AG10803 (cell line): ENCODE measurements at regions not wholly inside any gene's neighbourhood (a gene's known extent, or its start where the extent isn't known, plus 50 kb on each side); places are given as distances from the start of the nearest gene placed in this dataset.

Source experiments
- DNase-seq: peaks from one replicate; pipeline ENCODE4 v3.0.0; 2010; ENCODE audit warnings: low read depth
- H3K4me3 ChIP-seq: 2 replicates; pipeline ENCODE4 v1.5.1; 2011; ENCODE audit warnings: mild to moderate bottlenecking, low read length, control low read depth
- CTCF ChIP-seq: conservative IDR thresholded peaks from 2 replicates; pipeline ENCODE4 v1.5.1; 2011; ENCODE audit warnings: mild to moderate bottlenecking, low read length, control low read depth, inconsistent platforms

GRCh38 chr4:24637173-24637572, 52.8 kb upstream of the DHX15 start:
- DNase-seq: no peak
- no peak overlapping the region for H3K4me3 ChIP-seq
- no peak for TF ChIP-seq CTCF

GRCh38 chr4:24638396-24638875, 54.1 kb upstream of the DHX15 start:
- TF ChIP-seq CTCF: no peak
- DNase-seq: no peak
- H3K4me3 ChIP-seq: no peak overlapping the region

- no peak for TF ChIP-seq CTCF
- no peak for DNase-seq
- H3K4me3 ChIP-seq: no peak overlapping the region
Observed at GRCh38 chr4:24639714-24640113, 55.4 kb upstream of the DHX15 start.

- DNase-seq: no peak
- TF ChIP-seq CTCF: no peak
- no peak overlapping the region for H3K4me3 ChIP-seq
Observed at GRCh38 chr4:24640366-24640765, 56.0 kb upstream of the DHX15 start.

- H3K4me3 ChIP-seq: no peak overlapping the region
- no peak for TF ChIP-seq CTCF
- DNase-seq: peak; percentile 76
Observed at GRCh38 chr4:24642981-24643547, 58.7 kb upstream of the DHX15 start.

GRCh38 chr4:24643774-24644520, 59.6 kb upstream of the DHX15 start:
- no peak for TF ChIP-seq CTCF
- DNase-seq: peak; percentile 54
- no peak overlapping the region for H3K4me3 ChIP-seq

- H3K4me3 ChIP-seq: no peak overlapping the region
- DNase-seq: no peak
- no peak for TF ChIP-seq CTCF
Observed at GRCh38 chr4:24644983-24645764, 60.8 kb upstream of the DHX15 start.
